ENCODE measurements at regions not wholly inside any gene's neighbourhood (a gene's known extent, or its start where the extent isn't known, plus 50 kb on each side); places are given as distances from the start of the nearest gene placed in this dataset.

DNA sequence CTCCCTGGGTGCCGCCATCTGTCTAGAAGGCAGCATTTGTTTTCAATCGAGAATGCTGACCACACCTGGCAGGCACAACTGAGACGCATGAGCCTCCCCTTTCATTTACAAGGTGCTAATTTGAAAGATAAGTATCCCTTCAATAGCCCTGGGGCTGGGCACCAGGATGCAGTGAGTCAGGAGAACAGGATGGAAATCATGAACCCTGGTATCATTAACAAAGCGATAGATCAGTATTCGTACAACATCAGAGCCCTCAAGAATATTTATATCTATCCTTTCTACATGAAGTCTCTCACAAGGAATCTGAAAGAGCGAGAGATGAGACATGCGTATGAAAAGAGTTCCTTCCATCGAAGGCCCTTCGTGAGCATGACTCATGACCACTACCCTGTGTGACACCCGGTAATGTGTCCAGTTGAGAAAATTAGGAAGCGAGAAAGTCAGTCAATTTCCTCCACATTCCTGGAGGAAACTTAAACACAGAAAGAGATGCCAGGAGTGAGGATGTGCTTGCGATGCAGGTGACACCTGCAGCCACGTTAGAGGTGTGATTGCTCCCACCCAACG lies 123.1 kb upstream of the PITRM1 start:
- TF ChIP-seq RARB (CRISPR knock-in tag; IDR thresholded peaks at IDR 0.05) = no peak
- TF ChIP-seq, protein P1, sequence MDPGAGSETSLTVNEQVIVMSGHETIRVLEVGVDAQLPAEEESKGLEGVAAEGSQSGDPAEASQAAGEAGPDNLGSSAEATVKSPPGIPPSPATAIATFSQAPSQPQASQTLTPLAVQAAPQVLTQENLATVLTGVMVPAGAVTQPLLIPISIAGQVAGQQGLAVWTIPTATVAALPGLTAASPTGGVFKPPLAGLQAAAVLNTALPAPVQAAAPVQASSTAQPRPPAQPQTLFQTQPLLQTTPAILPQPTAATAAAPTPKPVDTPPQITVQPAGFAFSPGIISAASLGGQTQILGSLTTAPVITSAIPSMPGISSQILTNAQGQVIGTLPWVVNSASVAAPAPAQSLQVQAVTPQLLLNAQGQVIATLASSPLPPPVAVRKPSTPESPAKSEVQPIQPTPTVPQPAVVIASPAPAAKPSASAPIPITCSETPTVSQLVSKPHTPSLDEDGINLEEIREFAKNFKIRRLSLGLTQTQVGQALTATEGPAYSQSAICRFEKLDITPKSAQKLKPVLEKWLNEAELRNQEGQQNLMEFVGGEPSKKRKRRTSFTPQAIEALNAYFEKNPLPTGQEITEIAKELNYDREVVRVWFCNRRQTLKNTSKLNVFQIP (CRISPR knock-in tag; IDR thresholded peaks at IDR 0.05; ENCODE audit: borderline replicate concordance, low read depth) = no peak
- TF ChIP-seq, protein P2, sequence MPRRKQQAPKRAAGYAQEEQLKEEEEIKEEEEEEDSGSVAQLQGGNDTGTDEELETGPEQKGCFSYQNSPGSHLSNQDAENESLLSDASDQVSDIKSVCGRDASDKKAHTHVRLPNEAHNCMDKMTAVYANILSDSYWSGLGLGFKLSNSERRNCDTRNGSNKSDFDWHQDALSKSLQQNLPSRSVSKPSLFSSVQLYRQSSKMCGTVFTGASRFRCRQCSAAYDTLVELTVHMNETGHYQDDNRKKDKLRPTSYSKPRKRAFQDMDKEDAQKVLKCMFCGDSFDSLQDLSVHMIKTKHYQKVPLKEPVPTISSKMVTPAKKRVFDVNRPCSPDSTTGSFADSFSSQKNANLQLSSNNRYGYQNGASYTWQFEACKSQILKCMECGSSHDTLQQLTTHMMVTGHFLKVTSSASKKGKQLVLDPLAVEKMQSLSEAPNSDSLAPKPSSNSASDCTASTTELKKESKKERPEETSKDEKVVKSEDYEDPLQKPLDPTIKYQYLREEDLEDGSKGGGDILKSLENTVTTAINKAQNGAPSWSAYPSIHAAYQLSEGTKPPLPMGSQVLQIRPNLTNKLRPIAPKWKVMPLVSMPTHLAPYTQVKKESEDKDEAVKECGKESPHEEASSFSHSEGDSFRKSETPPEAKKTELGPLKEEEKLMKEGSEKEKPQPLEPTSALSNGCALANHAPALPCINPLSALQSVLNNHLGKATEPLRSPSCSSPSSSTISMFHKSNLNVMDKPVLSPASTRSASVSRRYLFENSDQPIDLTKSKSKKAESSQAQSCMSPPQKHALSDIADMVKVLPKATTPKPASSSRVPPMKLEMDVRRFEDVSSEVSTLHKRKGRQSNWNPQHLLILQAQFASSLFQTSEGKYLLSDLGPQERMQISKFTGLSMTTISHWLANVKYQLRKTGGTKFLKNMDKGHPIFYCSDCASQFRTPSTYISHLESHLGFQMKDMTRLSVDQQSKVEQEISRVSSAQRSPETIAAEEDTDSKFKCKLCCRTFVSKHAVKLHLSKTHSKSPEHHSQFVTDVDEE (CRISPR knock-in tag; IDR thresholded peaks at IDR 0.05) = no peak
